HG03066 (cell line): ENCODE measurements at regions not wholly inside any gene's neighbourhood (a gene's known extent, or its start where the extent isn't known, plus 50 kb on each side); places are given as distances from the start of the nearest gene placed in this dataset.

Source experiments
- ATAC-seq: cut with Tn5 transposase; IDR thresholded peaks from one replicate; pipeline ENCODE4 v1.9.1; 2021; ENCODE audit warnings: low read depth; ENCODE audit not compliant: unreplicated experiment

- no peak for ATAC-seq
Measured at GRCh38 chr10:44435196-44435595, 50.3 kb upstream of the CXCL12 start.

- no peak for ATAC-seq
Measured at GRCh38 chr10:44436240-44436639, 51.3 kb upstream of the CXCL12 start.

- ATAC-seq, result no peak
Measured at GRCh38 chr10:44437840-44438511, 53.1 kb upstream of the CXCL12 start.

GRCh38 chr10:44439239-44439957, 54.5 kb upstream of the CXCL12 start:
- ATAC-seq, result no peak

- no peak for ATAC-seq
Measured at GRCh38 chr10:44439958-44440244, 55.0 kb upstream of the CXCL12 start.

GRCh38 chr10:44457259-44457658, 72.4 kb upstream of the CXCL12 start:
- no peak for ATAC-seq

- no peak for ATAC-seq
Measured at GRCh38 chr10:44458671-44459413, 73.9 kb upstream of the CXCL12 start.

- no peak for ATAC-seq
Measured at GRCh38 chr10:44459671-44460070, 74.8 kb upstream of the CXCL12 start.

GRCh38 chr10:44460416-44460815, 75.5 kb upstream of the CXCL12 start:
- ATAC-seq, result no peak

- ATAC-seq, result no peak
Measured at GRCh38 chr10:44462338-44462914, 77.5 kb upstream of the CXCL12 start.

- ATAC-seq, result no peak
Measured at GRCh38 chr10:44463511-44464121, 78.7 kb upstream of the CXCL12 start.

- no peak for ATAC-seq
Measured at GRCh38 chr10:44464503-44464902, 79.6 kb upstream of the CXCL12 start.

- ATAC-seq, result no peak
Measured at GRCh38 chr10:44465401-44466115, 80.7 kb upstream of the CXCL12 start.

GRCh38 chr10:44466236-44466635, 81.3 kb upstream of the CXCL12 start:
- no peak for ATAC-seq

GRCh38 chr10:44467090-44467489, 82.2 kb upstream of the CXCL12 start:
- ATAC-seq, result no peak

- no peak for ATAC-seq
Measured at GRCh38 chr10:44467900-44468299, 83.0 kb upstream of the CXCL12 start.

- no peak for ATAC-seq
Measured at GRCh38 chr10:44468525-44468924, 83.6 kb upstream of the CXCL12 start.

- ATAC-seq, result no peak
Measured at GRCh38 chr10:44468965-44469364, 84.1 kb upstream of the CXCL12 start.

GRCh38 chr10:44470784-44471183, 85.9 kb upstream of the CXCL12 start:
- no peak for ATAC-seq

- no peak for ATAC-seq
Measured at GRCh38 chr10:44471410-44471809, 86.5 kb upstream of the CXCL12 start.
